Fibroblast of pulmonary artery (primary cell): ENCODE measurements at regions not wholly inside any gene's neighbourhood (a gene's known extent, or its start where the extent isn't known, plus 50 kb on each side); places are given as distances from the start of the nearest gene placed in this dataset.

Experiments used
- DNase-seq: peaks from one replicate; pipeline ENCODE4 v3.0.0-alpha.2; 2010; ENCODE audit warnings: low read depth
- H3K4me3 ChIP-seq: replicated peaks from 2 replicates; pipeline ENCODE4 v1.5.1; 2011; ENCODE audit warnings: low read depth, mild to moderate bottlenecking, control low read depth, low read length, moderate library complexity
- CTCF ChIP-seq: IDR thresholded peaks from 2 replicates; pipeline ENCODE4 v1.5.1; 2011; ENCODE audit warnings: mild to moderate bottlenecking, control low read depth, low read length, inconsistent platforms; ENCODE audit errors: missing control alignments

GRCh38 chrX:115946059-115946458 lies 224.5 kb upstream of the AGTR2 start:
- no peak overlapping the region for H3K4me3 ChIP-seq
- no peak for DNase-seq
- TF ChIP-seq CTCF: no peak

GRCh38 chrX:115948018-115948923 lies 222.3 kb upstream of the AGTR2 start:
- DNase-seq: no peak
- TF ChIP-seq CTCF: no peak
- no peak overlapping the region for H3K4me3 ChIP-seq

GRCh38 chrX:115949900-115950822 lies 220.4 kb upstream of the AGTR2 start:
- H3K4me3 ChIP-seq: no peak overlapping the region

GRCh38 chrX:115952417-115953092 lies 218.0 kb upstream of the AGTR2 start:
- no peak for DNase-seq
- TF ChIP-seq CTCF: no peak
- H3K4me3 ChIP-seq: no peak overlapping the region

More at GRCh38 chrX:115949900-115950822, 220.4 kb upstream of the AGTR2 start:
- TF ChIP-seq CTCF: no peak
- DNase-seq: no peak

GRCh38 chrX:115957862-115958490 lies 212.6 kb upstream of the AGTR2 start:
- TF ChIP-seq CTCF: no peak
- no peak for DNase-seq
- H3K4me3 ChIP-seq: no peak overlapping the region

GRCh38 chrX:115958687-115959359 lies 211.7 kb upstream of the AGTR2 start:
- no peak for TF ChIP-seq CTCF
- no peak for DNase-seq
- no peak overlapping the region for H3K4me3 ChIP-seq
